Neutrophil (primary cell): ENCODE measurements at regions not wholly inside any gene's neighbourhood (a gene's known extent, or its start where the extent isn't known, plus 50 kb on each side); places are given as distances from the start of the nearest gene placed in this dataset.

ENCODE experiments used
- H3K27ac ChIP-seq: fragments of 200-600 bp; sonication (generic); 2 replicates; pipeline ENCODE4 v1.5.1; 2016; ENCODE audit warnings: mild to moderate bottlenecking, moderate library complexity
- H3K27me3 ChIP-seq: fragments of 200-600 bp; sonication (generic); 2 replicates; pipeline ENCODE4 v1.6.0; 2016; ENCODE audit warnings: mild to moderate bottlenecking
- H3K36me3 ChIP-seq: fragments of 200-600 bp; sonication (generic); 2 replicates; pipeline ENCODE4 v1.5.1; 2017
- H3K4me1 ChIP-seq, 2 experiments: fragments of 200-600 bp in 1 of 2; sonication (generic) in 1 of 2; 1 replicate in 1 of 2; 2 replicates in 1 of 2; pipeline versions ENCODE4 v1.5.1 to v1.6.1; 2013 to 2016; ENCODE audit warnings: low read depth in 1 of 2, low read length in 1 of 2, mild to moderate bottlenecking in 1 of 2, moderate library complexity in 1 of 2; ENCODE audit not compliant: control insufficient read depth in 1 of 2, insufficient read depth in 1 of 2
- H3K4me3 ChIP-seq, 2 experiments: fragments of 200-600 bp in 1 of 2; sonication (generic) in 1 of 2; 1 replicate in 1 of 2; 2 replicates in 1 of 2; pipeline ENCODE4 v1.5.1; 2013 to 2016; ENCODE audit warnings: low read depth in 1 of 2, low read length in 1 of 2, mild to moderate bottlenecking in 1 of 2, moderate library complexity in 1 of 2
- H3K9me3 ChIP-seq: fragments of 200-600 bp; sonication (generic); 2 replicates; pipeline ENCODE4 v1.5.1; 2016
- TF ChIP-seq, protein P1 (sequence below): fragments of 200-600 bp; sonication (generic); IDR thresholded peaks from 2 replicates; pipeline ENCODE4 v1.5.1; 2016; ENCODE audit warnings: antibody characterized with exemption

- Histone ChIP-seq H3K4me3 (peak overlapping the region; percentile 21 to 23), H3K27ac (no peak overlapping the region), H3K27me3 (peaks cover 100% of the 10 kb centered on the region), H3K4me1 (peaks cover 12 to 13% of the 10 kb centered on the region in 2 experiments), H3K36me3 (no peaks in the 10 kb centered on the region), H3K9me3 (no peaks in the 10 kb centered on the region)
- TF ChIP-seq, protein P1, sequence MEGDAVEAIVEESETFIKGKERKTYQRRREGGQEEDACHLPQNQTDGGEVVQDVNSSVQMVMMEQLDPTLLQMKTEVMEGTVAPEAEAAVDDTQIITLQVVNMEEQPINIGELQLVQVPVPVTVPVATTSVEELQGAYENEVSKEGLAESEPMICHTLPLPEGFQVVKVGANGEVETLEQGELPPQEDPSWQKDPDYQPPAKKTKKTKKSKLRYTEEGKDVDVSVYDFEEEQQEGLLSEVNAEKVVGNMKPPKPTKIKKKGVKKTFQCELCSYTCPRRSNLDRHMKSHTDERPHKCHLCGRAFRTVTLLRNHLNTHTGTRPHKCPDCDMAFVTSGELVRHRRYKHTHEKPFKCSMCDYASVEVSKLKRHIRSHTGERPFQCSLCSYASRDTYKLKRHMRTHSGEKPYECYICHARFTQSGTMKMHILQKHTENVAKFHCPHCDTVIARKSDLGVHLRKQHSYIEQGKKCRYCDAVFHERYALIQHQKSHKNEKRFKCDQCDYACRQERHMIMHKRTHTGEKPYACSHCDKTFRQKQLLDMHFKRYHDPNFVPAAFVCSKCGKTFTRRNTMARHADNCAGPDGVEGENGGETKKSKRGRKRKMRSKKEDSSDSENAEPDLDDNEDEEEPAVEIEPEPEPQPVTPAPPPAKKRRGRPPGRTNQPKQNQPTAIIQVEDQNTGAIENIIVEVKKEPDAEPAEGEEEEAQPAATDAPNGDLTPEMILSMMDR: no peak
These were observed 214.5 kb upstream of the ZNF184 start for GRCh38 chr6:27687154-27688013.

- Histone ChIP-seq H3K27ac (no peak overlapping the region), H3K9me3 (no peaks in the 10 kb centered on the region), H3K27me3 (peaks cover 100% of the 10 kb centered on the region), H3K4me1 (peaks cover 12 to 13% of the 10 kb centered on the region in 2 experiments), H3K36me3 (no peaks in the 10 kb centered on the region), H3K4me3 (no peak overlapping the region)
- TF ChIP-seq, protein P1: no peak
These were observed 212.4 kb upstream of the ZNF184 start for GRCh38 chr6:27685279-27685678.

GRCh38 chr6:27684264-27685211 lies 211.6 kb upstream of the ZNF184 start:
- Histone ChIP-seq H3K4me3 (no peak overlapping the region), H3K27me3 (peaks cover 100% of the 10 kb centered on the region), H3K27ac (no peak overlapping the region), H3K36me3 (no peaks in the 10 kb centered on the region), H3K4me1 (peaks cover 12 to 17% of the 10 kb centered on the region in 2 experiments), H3K9me3 (no peaks in the 10 kb centered on the region)
- TF ChIP-seq, protein P1: no peak

- H3K9me3 ChIP-seq: no peaks in the 10 kb centered on the region
- TF ChIP-seq, protein P1: no peak
- no peak overlapping the region for H3K27ac ChIP-seq
- peaks cover 100% of the 10 kb centered on the region for H3K27me3 ChIP-seq
- no peak overlapping the region for H3K4me3 ChIP-seq
- peaks cover 0 to 4% of the 10 kb centered on the region in 2 experiments for H3K4me1 ChIP-seq
- H3K36me3 ChIP-seq: no peaks in the 10 kb centered on the region
These were observed 207.2 kb upstream of the ZNF184 start for GRCh38 chr6:27679964-27680694.

DNA sequence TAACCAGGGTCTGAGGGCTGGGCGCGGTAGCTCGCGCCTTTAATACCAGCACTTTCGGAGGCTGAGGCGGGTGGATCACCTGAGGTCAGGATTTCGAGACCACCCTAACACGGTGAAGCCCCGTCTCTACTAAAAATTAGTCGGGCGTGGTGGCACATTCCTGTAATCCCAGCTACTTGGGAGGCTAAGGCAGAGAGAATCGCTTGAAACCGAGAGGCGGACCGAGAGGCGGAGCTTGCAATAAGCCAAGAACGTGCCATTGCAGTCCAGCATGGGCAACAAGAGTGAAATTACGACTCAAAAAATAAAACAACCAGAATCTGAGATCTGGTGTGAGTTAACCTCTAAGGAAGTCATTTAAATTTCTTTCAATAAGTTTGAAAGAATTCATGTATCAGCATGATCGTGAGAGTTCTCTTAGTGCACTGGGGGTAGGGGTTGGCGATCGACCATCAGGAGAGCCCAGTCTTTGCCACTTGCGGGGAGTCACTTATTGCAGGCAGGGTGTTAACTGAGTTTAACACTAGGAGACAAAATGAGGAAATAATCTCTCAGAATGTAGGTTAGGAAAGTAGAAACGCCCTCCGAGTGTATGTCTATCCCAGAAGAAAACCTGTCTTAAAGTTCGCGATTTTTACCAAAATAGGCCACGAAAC lies 206.5 kb upstream of the ZNF184 start:
- no peaks in the 10 kb centered on the region for H3K36me3 ChIP-seq

More for the DNA sequence above, 206.5 kb upstream of the ZNF184 start:
- Histone ChIP-seq H3K4me3 (no peak overlapping the region), H3K27me3 (peaks cover 100% of the 10 kb centered on the region), H3K27ac (no peak overlapping the region), H3K9me3 (no peaks in the 10 kb centered on the region), H3K4me1 (peaks cover 0 to 4% of the 10 kb centered on the region in 2 experiments)
- TF ChIP-seq, protein P1: no peak
